Endothelial cell of umbilical vein (primary cell): ENCODE measurements at regions not wholly inside any gene's neighbourhood (a gene's known extent, or its start where the extent isn't known, plus 50 kb on each side); places are given as distances from the start of the nearest gene placed in this dataset.

Experiments used
- BruUV-seq: library from RNA; stranded (reverse); fragments of 400-500 nt; replicated peaks from 2 replicates; lab custom pipeline; 2021; lab: Mats Ljungman, UMichigan
- CTCF ChIA-PET: fragments of 300-600, 350-600 bp; sonication (Branson Sonifier 250); formaldehyde crosslinking; loops from one replicate; lab custom pipeline; 2021; ENCODE audit warnings: antibody characterized with exemption, inconsistent platforms; lab: Charles Lee
- POLR2A ChIA-PET: fragments of 300-600, 350-600 bp; sonication (Branson Sonifier 250); formaldehyde crosslinking; loops from one replicate; lab custom pipeline; 2021; ENCODE audit warnings: antibody characterized with exemption, inconsistent platforms; lab: Charles Lee
- DNase-seq: peaks from one replicate; pipeline ENCODE4 v3.0.0-alpha.2; 2011; ENCODE audit warnings: low read depth, low spot score
- FAIRE-seq: peaks from 2 replicates; lab custom pipeline; 2011; peaks lifted over from hg19 to GRCh38; lab: Jason Lieb, UNC
- H2AFZ ChIP-seq: 2 replicates; pipeline ENCODE4 v1.6.0; 2012; ENCODE audit warnings: low read depth, low read length, control low read depth, inconsistent platforms
- H3K27ac ChIP-seq: 2 replicates; pipeline ENCODE4 v1.5.1; 2011; ENCODE audit warnings: low read depth, mild to moderate bottlenecking, control low read depth, low read length, moderate library complexity; ENCODE audit not compliant: insufficient read depth
- H3K27me3 ChIP-seq, 2 experiments: 2 replicates each; pipeline versions ENCODE4 v1.6.0 to v1.6.1; 2011; ENCODE audit warnings: low read length in 2 of 2, mixed read lengths in 1 of 2; ENCODE audit not compliant: control insufficient read depth in 2 of 2, insufficient read depth in 2 of 2
- H3K36me3 ChIP-seq, 2 experiments: 2 replicates in 1 of 2; 3 replicates in 1 of 2; pipeline ENCODE4 v1.5.1; 2011; ENCODE audit warnings: low read length in 2 of 2, mild to moderate bottlenecking in 1 of 2, moderate library complexity in 1 of 2; ENCODE audit not compliant: control insufficient read depth in 2 of 2, insufficient read depth in 2 of 2; ENCODE audit errors: extremely low read depth in 1 of 2
- H3K4me1 ChIP-seq: 3 replicates; pipeline ENCODE4 v1.5.1; 2011; ENCODE audit warnings: mild to moderate bottlenecking, low read length; ENCODE audit not compliant: control insufficient read depth, insufficient read depth; ENCODE audit errors: extremely low read depth
- H3K4me2 ChIP-seq: 2 replicates; pipeline ENCODE4 v1.6.1; 2011; ENCODE audit warnings: low read length, control low read depth, mixed read lengths; ENCODE audit not compliant: insufficient read depth
- H3K4me3 ChIP-seq, 3 experiments: fragments of 200-600 bp in 1 of 3; sonication (generic), shearing (Covaris generic) in 1 of 3; replicated peaks in 1 of 3; 2 replicates each; pipeline ENCODE4 v1.5.1; 2011 to 2016; ENCODE audit warnings: control low read depth in 3 of 3, low read length in 3 of 3, mild to moderate bottlenecking in 2 of 3, inconsistent platforms in 1 of 3, low read depth in 1 of 3, moderate library complexity in 1 of 3; ENCODE audit not compliant: insufficient read depth in 1 of 3
- H3K79me2 ChIP-seq: 2 replicates; pipeline ENCODE4 v1.6.0; 2012; ENCODE audit warnings: low read length, inconsistent platforms; ENCODE audit not compliant: control insufficient read depth, insufficient read depth
- H3K9ac ChIP-seq: replicated peaks from 2 replicates; pipeline ENCODE3; 2011; ENCODE audit warnings: low read length, control low read depth; ENCODE audit not compliant: insufficient read depth; ENCODE audit errors: extremely low read depth
- H3K9me1 ChIP-seq: replicated peaks from 3 replicates; pipeline ENCODE4 v1.6.0; 2011; ENCODE audit warnings: mild to moderate bottlenecking, low read length; ENCODE audit not compliant: control insufficient read depth, insufficient read depth; ENCODE audit errors: extremely low read depth
- H3K9me3 ChIP-seq: replicated peaks from 2 replicates; pipeline ENCODE4 v1.5.1; 2012; ENCODE audit warnings: low read length, inconsistent platforms; ENCODE audit not compliant: control insufficient read depth, insufficient read depth
- H4K20me1 ChIP-seq: replicated peaks from 2 replicates; pipeline ENCODE3; 2011; ENCODE audit warnings: mild to moderate bottlenecking, low read length; ENCODE audit not compliant: control insufficient read depth, insufficient read depth; ENCODE audit errors: extremely low read depth
- EZH2 ChIP-seq: IDR thresholded peaks from 2 replicates; pipeline ENCODE4 v1.6.1; 2012; ENCODE audit warnings: borderline replicate concordance, low read depth, mild to moderate bottlenecking, moderate library complexity, low read length, inconsistent platforms; ENCODE audit not compliant: severe bottlenecking
- FOS ChIP-seq: IDR thresholded peaks from 2 replicates; pipeline ENCODE4 v1.6.1; 2011; ENCODE audit warnings: mild to moderate bottlenecking, low read length, moderate library complexity, borderline replicate concordance; ENCODE audit not compliant: insufficient read depth
- GATA2 ChIP-seq: IDR thresholded peaks from 2 replicates; pipeline ENCODE4 v1.7.0; 2011; ENCODE audit warnings: low read depth, mild to moderate bottlenecking, moderate library complexity, mixed read lengths, low read length; ENCODE audit not compliant: insufficient read length, insufficient read depth
- JUN ChIP-seq: IDR thresholded peaks from 2 replicates; pipeline ENCODE4 v1.6.1; 2011; ENCODE audit warnings: borderline replicate concordance, low read depth; ENCODE audit not compliant: insufficient read length, insufficient read depth
- POLR2A ChIP-seq: IDR thresholded peaks from 2 replicates; pipeline ENCODE4 v1.6.1; 2012; ENCODE audit warnings: low read depth, mild to moderate bottlenecking, control low read depth, low read length
- POLR2AphosphoS5 ChIP-seq: IDR thresholded peaks from 2 replicates; pipeline ENCODE4 v1.6.1; 2012; ENCODE audit warnings: low read depth, mild to moderate bottlenecking, control low read depth, low read length, moderate library complexity; ENCODE audit not compliant: insufficient read depth
- dilution Hi-C: fragments of 300-500 bp; cut with MboI; formaldehyde crosslinking; loops from one replicate; pipeline ENCODE4 v1.15.0; 2019; ENCODE audit warnings: low sequenced_read_pairs; ENCODE audit not compliant: extremely low pct_ligation_motif_present
- intact Hi-C: fragments of 100-400 bp; cut with micrococcal nuclease; formaldehyde crosslinking; loops from one replicate; pipeline ENCODE4 v1.10.0; 2022
- TF ChIP-seq, protein P1 (sequence below): IDR thresholded peaks from 2 replicates; pipeline ENCODE4 v1.6.1; 2011; ENCODE audit not compliant: insufficient read depth, insufficient read length
- TF ChIP-seq, protein P2 (sequence below), 2 donors: IDR thresholded peaks; 1 replicate in 1 of 2; 2 replicates in 1 of 2; pipeline ENCODE4 v1.5.1; 2011; ENCODE audit warnings: low read length in 2 of 2, mild to moderate bottlenecking in 2 of 2, moderate library complexity in 2 of 2, control low read depth in 1 of 2, inconsistent platforms in 1 of 2, low read depth in 1 of 2; ENCODE audit not compliant: insufficient read depth in 1 of 2; ENCODE audit errors: extremely low read depth in 1 of 2

- H3K4me1 ChIP-seq = no peaks in the 10 kb centered on the region
- H3K27me3 ChIP-seq = peaks cover 20 to 22% of the 10 kb centered on the region in 2 experiments
- H2AFZ ChIP-seq = no peak overlapping the region
- dilution Hi-C loops (no loop called here), intact Hi-C loops (no loop called here)
- H3K9ac ChIP-seq = no peak overlapping the region
- CTCF ChIA-PET = no interaction called here
- no peak overlapping the region for H3K27ac ChIP-seq
- TF ChIP-seq POLR2A = no peak
- no peak for TF ChIP-seq POLR2AphosphoS5
- no peak for TF ChIP-seq FOS
- no peak for TF ChIP-seq JUN
- TF ChIP-seq, protein P1, sequence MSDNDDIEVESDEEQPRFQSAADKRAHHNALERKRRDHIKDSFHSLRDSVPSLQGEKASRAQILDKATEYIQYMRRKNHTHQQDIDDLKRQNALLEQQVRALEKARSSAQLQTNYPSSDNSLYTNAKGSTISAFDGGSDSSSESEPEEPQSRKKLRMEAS = no peak
- no peak for TF ChIP-seq GATA2
- TF ChIP-seq, protein P2, sequence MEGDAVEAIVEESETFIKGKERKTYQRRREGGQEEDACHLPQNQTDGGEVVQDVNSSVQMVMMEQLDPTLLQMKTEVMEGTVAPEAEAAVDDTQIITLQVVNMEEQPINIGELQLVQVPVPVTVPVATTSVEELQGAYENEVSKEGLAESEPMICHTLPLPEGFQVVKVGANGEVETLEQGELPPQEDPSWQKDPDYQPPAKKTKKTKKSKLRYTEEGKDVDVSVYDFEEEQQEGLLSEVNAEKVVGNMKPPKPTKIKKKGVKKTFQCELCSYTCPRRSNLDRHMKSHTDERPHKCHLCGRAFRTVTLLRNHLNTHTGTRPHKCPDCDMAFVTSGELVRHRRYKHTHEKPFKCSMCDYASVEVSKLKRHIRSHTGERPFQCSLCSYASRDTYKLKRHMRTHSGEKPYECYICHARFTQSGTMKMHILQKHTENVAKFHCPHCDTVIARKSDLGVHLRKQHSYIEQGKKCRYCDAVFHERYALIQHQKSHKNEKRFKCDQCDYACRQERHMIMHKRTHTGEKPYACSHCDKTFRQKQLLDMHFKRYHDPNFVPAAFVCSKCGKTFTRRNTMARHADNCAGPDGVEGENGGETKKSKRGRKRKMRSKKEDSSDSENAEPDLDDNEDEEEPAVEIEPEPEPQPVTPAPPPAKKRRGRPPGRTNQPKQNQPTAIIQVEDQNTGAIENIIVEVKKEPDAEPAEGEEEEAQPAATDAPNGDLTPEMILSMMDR (IDR thresholded peaks at IDR 0.05; ENCODE audit: extremely low read depth in 1 of 2, insufficient read depth in 1 of 2, low read depth in 1 of 2, low read length in 2 of 2) = no peak
- TF ChIP-seq EZH2 = no peak
- H3K9me3 ChIP-seq = no peaks in the 10 kb centered on the region
- BruUV-seq = no TSS peak
- H4K20me1 ChIP-seq = no peaks in the 10 kb centered on the region
- FAIRE-seq (no peak), DNase-seq (no peak)
- H3K4me3 ChIP-seq = no peak overlapping the region
- POLR2A ChIA-PET = no interaction called here
- H3K36me3 ChIP-seq = no peaks in the 10 kb centered on the region
- no peak overlapping the region for H3K4me2 ChIP-seq
- H3K79me2 ChIP-seq = no peaks in the 10 kb centered on the region
- no peaks in the 10 kb centered on the region for H3K9me1 ChIP-seq
Measured at GRCh38 chr15:70580286-70580685, 183.1 kb downstream of the UACA start.
